ENCODE measurements at regions not wholly inside any gene's neighbourhood (a gene's known extent, or its start where the extent isn't known, plus 50 kb on each side); places are given as distances from the start of the nearest gene placed in this dataset.

DNA sequence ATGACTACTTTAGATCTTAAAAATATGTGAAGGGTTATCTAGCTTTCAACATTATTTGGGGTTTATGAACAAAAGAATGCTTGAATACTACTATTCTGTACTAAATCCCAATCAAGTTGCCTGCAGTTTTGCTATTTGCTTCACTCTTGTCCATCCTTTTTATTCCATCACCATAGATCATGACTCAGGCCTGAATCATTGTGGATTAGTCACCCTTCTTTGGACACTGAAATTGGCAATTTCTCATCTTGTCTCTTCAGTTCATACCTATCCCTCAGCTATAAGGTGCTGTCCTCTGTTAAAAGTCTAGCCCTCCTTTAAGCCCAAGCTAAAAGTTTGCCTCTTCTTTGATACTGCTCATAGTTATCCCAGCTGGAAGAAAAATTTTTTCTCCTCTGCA lies 199.1 kb downstream of the CENPW start:
- Histone ChIP-seq H4K91ac (ENCODE audit: insufficient read length, low read depth, low read length) (no peak overlapping the region), H2BK15ac (ENCODE audit: low read depth, low read length) (no peak overlapping the region), H3K79me1 (ENCODE audit: insufficient read depth, low read depth, low read length, poor library complexity, severe bottlenecking) (no peaks in the 10 kb centered on the region), H3K14ac (ENCODE audit: insufficient read depth, low read length) (no peak overlapping the region), H3K23ac (ENCODE audit: insufficient read length, low read depth, low read length) (no peak overlapping the region), H2BK20ac (ENCODE audit: low read depth, low read length, poor library complexity, severe bottlenecking) (no peak overlapping the region), H3K4ac (ENCODE audit: low read depth, low read length) (no peak overlapping the region), H4K5ac (ENCODE audit: insufficient read length, low read depth, low read length) (no peak overlapping the region), H3K18ac (ENCODE audit: insufficient read length, low read depth, low read length) (no peak overlapping the region), H2AFZ (ENCODE audit: low read length) (no peak overlapping the region), H3T11ph (ENCODE audit: low read length) (no peak overlapping the region), H2BK5ac (ENCODE audit: insufficient read length, low read length) (no peak overlapping the region), H2BK120ac (ENCODE audit: low read depth, low read length, poor library complexity, severe bottlenecking) (no peak overlapping the region), H3K27me3 (ENCODE audit: insufficient read depth, low read length) (no peaks in the 10 kb centered on the region), H3K27ac (ENCODE audit: insufficient read length, low read depth, low read length) (no peak overlapping the region), H2BK12ac (ENCODE audit: insufficient read length, low read depth, low read length) (no peak overlapping the region), H3K9ac (ENCODE audit: extremely low read depth, insufficient read length, low read length) (no peak overlapping the region), H3K79me2 (ENCODE audit: insufficient read depth, low read length) (no peaks in the 10 kb centered on the region), H3K4me2 (ENCODE audit: insufficient read depth, insufficient read length, low read length) (no peak overlapping the region), H4K20me1 (ENCODE audit: control insufficient read depth, insufficient read depth, insufficient read length) (no peaks in the 10 kb centered on the region), H2AK5ac (ENCODE audit: insufficient read length, low read length) (no peak overlapping the region), H3K9me3 (ENCODE audit: control insufficient read depth, low read depth, low read length) (no peaks in the 10 kb centered on the region), H4K8ac (replicated peaks; ENCODE audit: insufficient read length, low read depth, low read length) (no peak overlapping the region), H3K4me1 (ENCODE audit: insufficient read depth, low read length) (no peaks in the 10 kb centered on the region), H3K23me2 (ENCODE audit: insufficient read length, low read depth, low read length, poor library complexity, severe bottlenecking) (no peaks in the 10 kb centered on the region), H3K56ac (ENCODE audit: insufficient read length, low read depth, low read length) (no peak overlapping the region)
- no peaks in the 10 kb centered on the region for H3K9me3 Mint-ChIP-seq
- no peak overlapping the region for H3K4me3 Mint-ChIP-seq
- DNase-seq = no peak
- H3K27ac Mint-ChIP-seq = no peak overlapping the region
- TF ChIP-seq, protein P1, sequence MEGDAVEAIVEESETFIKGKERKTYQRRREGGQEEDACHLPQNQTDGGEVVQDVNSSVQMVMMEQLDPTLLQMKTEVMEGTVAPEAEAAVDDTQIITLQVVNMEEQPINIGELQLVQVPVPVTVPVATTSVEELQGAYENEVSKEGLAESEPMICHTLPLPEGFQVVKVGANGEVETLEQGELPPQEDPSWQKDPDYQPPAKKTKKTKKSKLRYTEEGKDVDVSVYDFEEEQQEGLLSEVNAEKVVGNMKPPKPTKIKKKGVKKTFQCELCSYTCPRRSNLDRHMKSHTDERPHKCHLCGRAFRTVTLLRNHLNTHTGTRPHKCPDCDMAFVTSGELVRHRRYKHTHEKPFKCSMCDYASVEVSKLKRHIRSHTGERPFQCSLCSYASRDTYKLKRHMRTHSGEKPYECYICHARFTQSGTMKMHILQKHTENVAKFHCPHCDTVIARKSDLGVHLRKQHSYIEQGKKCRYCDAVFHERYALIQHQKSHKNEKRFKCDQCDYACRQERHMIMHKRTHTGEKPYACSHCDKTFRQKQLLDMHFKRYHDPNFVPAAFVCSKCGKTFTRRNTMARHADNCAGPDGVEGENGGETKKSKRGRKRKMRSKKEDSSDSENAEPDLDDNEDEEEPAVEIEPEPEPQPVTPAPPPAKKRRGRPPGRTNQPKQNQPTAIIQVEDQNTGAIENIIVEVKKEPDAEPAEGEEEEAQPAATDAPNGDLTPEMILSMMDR (conservative IDR thresholded peaks at IDR 0.05) = no peak
- no peaks in the 10 kb centered on the region for H3K27me3 Mint-ChIP-seq (ENCODE audit: low read depth)
- no peaks in the 10 kb centered on the region for H3K36me3 Mint-ChIP-seq (ENCODE audit: insufficient read depth in 1 of 3, low read depth in 3 of 3)
- no peaks in the 10 kb centered on the region for H3K4me1 Mint-ChIP-seq

Measured in H9 (cell line).